Body of pancreas (tissue), 4 donors: ENCODE measurements at regions not wholly inside any gene's neighbourhood (a gene's known extent, or its start where the extent isn't known, plus 50 kb on each side); places are given as distances from the start of the nearest gene placed in this dataset.

Source experiments
- CTCF ChIP-seq, 7 experiments: fragments of 450-650 bp in 4 of 7; fragments of 200-600 bp in 3 of 7; sonication (generic) in 3 of 7; IDR thresholded peaks; one replicate each; pipeline ENCODE4 v1.5.1; 2016 to 2019; ENCODE audit warnings: antibody characterized with exemption in 7 of 7
- POLR2A ChIP-seq, 3 donors: fragments of 450-650 bp; IDR thresholded peaks; one replicate each; pipeline ENCODE4 v1.6.1; 2016; ENCODE audit warnings: antibody characterized with exemption in 3 of 3, mild to moderate bottlenecking in 2 of 3

GRCh38 chr4:12615822-12616221, 868.3 kb downstream of the RAB28 start:
- TF ChIP-seq CTCF (IDR thresholded peaks at IDR 0.05) (no peak), POLR2A (IDR thresholded peaks at IDR 0.05) (no peak)
